Activated CD8-positive, alpha-beta T cell treated with anti-CD3 and anti-CD28 coated beads for 36 hours (primary cell): ENCODE measurements at regions not wholly inside any gene's neighbourhood (a gene's known extent, or its start where the extent isn't known, plus 50 kb on each side); places are given as distances from the start of the nearest gene placed in this dataset.

Experiments
- ATAC-seq: fragments of 200-7000 bp; cut with Tn5 transposase; one replicate; pipeline ENCODE4 v1.10.0; 2021; ENCODE audit warnings: mild to moderate bottlenecking, moderate library complexity
- CTCF ChIA-PET: fragments of 350-600 bp; sonication (Branson Sonifier 250); formaldehyde crosslinking; loops from one replicate; lab custom pipeline; 2021; ENCODE audit warnings: antibody characterized with exemption; lab: Charles Lee
- POLR2A ChIA-PET: fragments of 350-600 bp; sonication (Branson Sonifier 250); formaldehyde crosslinking; loops from one replicate; lab custom pipeline; 2021; ENCODE audit warnings: antibody characterized with exemption; lab: Charles Lee
- DNase-seq: peaks from one replicate; pipeline ENCODE4 v3.0.0-alpha.2; 2020
- H3K27ac Mint-ChIP-seq: one replicate; pipeline ENCODE4 v1.8.0; 2021; ENCODE audit warnings: mild to moderate bottlenecking, mixed read lengths
- H3K27me3 Mint-ChIP-seq: one replicate; pipeline ENCODE4 v1.8.0; 2021; ENCODE audit warnings: mixed read lengths
- H3K36me3 Mint-ChIP-seq: one replicate; pipeline ENCODE4 v1.8.0; 2021; ENCODE audit warnings: low read depth, mixed read lengths
- H3K4me1 Mint-ChIP-seq: one replicate; pipeline ENCODE4 v1.8.0; 2021; ENCODE audit warnings: low read depth, mixed read lengths
- H3K4me3 Mint-ChIP-seq: one replicate; pipeline ENCODE4 v1.8.0; 2021; ENCODE audit warnings: mild to moderate bottlenecking, moderate library complexity, mixed read lengths
- H3K9me3 Mint-ChIP-seq: one replicate; pipeline ENCODE4 v1.8.0; 2021; ENCODE audit warnings: mixed read lengths
- intact Hi-C: fragments of 100-400 bp; cut with micrococcal nuclease; formaldehyde crosslinking; loops from one replicate; pipeline ENCODE4 v1.10.0; 2022
- TF ChIP-seq, protein P1 (sequence below): fragments of 200-600 bp; IDR thresholded peaks from one replicate; pipeline ENCODE4 v1.8.0; 2022; ENCODE audit warnings: antibody characterized with exemption, mild to moderate bottlenecking

DNA sequence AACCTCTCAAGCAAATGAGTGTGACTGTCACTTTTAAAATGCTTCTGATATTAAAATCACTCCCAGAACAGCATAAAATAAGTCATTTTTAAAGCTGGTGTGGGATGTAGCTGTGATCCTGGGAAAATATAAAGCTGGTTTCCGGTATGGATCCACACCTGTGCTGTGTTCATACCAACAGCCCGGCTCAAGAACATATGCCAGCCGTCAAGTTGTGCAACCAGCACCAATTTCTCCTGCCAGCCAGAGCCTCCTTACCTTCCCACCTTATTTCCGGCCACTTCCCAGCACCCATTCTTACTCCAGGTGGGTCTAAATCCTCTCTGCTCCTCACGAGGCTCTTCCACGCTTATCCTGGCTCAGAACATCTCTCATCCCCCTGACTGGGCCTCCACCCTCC, 50.9 kb upstream of the RPS6KA2 start:
- intact Hi-C loops, result no loop called here
- ATAC-seq, result no peak
- no peaks in the 10 kb centered on the region for H3K9me3 Mint-ChIP-seq
- ChIA-PET CTCF (interaction anchor here (0.6 kb wide), 1 partner anchor 9 kb away, joined by 3 read pairs; no protein-coding TSS in a partner anchor), POLR2A (interaction anchor here (0.6 kb wide), 1 partner anchor 228 kb away, joined by 3 read pairs; no protein-coding TSS in a partner anchor)
- no peaks in the 10 kb centered on the region for H3K36me3 Mint-ChIP-seq
- H3K4me3 Mint-ChIP-seq, result no peak overlapping the region
- no peak overlapping the region for H3K27ac Mint-ChIP-seq
- TF ChIP-seq, protein P1, sequence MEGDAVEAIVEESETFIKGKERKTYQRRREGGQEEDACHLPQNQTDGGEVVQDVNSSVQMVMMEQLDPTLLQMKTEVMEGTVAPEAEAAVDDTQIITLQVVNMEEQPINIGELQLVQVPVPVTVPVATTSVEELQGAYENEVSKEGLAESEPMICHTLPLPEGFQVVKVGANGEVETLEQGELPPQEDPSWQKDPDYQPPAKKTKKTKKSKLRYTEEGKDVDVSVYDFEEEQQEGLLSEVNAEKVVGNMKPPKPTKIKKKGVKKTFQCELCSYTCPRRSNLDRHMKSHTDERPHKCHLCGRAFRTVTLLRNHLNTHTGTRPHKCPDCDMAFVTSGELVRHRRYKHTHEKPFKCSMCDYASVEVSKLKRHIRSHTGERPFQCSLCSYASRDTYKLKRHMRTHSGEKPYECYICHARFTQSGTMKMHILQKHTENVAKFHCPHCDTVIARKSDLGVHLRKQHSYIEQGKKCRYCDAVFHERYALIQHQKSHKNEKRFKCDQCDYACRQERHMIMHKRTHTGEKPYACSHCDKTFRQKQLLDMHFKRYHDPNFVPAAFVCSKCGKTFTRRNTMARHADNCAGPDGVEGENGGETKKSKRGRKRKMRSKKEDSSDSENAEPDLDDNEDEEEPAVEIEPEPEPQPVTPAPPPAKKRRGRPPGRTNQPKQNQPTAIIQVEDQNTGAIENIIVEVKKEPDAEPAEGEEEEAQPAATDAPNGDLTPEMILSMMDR, result no peak
- no peaks in the 10 kb centered on the region for H3K4me1 Mint-ChIP-seq
- no peak for DNase-seq
- peaks cover 7% of the 10 kb centered on the region for H3K27me3 Mint-ChIP-seq
